SIG-M5 treated with dmso at 0.1 percent for 504 hours (cell line): ENCODE measurements at regions not wholly inside any gene's neighbourhood (a gene's known extent, or its start where the extent isn't known, plus 50 kb on each side); places are given as distances from the start of the nearest gene placed in this dataset.

Experiments
- DNase-seq: peaks from one replicate; lab custom pipeline; 2025; ENCODE audit not compliant: unreplicated experiment; lab: John Stamatoyannopoulos, UW

DNA sequence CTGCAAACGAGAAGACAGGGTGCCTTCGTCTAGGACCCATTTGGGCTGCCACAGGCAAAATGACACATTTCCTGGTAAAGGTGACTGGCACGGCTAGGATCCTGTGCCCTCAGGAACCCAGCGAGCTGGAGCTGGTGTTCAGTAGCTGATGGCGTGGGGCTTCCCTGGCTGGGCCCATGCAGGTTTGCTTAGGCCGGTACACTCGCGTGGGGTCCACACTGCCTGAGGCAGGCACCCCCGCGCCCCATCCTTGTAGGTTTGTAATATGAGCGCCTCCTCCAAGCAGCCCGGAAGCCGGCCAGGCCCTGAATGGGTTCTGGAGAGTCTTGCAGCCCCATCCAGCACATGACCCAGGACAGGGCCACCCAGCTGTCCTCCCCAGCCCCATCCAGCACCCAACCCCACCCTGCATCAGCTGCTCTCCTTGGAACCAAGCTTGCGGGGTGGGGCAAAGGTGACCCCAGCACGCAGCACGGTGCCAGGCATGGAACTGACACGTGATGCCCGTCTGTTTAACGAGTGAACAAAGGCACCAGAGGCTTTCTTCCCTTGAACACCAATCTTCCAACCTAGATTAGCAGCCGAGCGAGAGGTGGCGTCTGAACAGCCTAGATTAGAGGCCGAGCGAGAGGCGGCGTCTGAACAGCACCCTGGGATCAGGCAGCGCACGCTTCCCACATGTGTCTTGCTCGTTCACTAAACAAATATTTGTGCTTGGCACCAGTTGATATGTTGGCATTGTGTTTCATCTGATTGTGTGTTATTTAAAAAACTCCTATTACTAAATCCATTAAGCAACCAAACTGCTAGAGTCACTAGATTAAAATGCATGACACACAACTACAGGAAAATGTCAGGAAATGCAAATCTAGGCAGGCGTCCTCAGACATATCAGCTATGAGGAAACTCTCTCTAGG is 112.1 kb downstream of the DLL1 start:
- peak; percentile 9 for DNase-seq

DNA sequence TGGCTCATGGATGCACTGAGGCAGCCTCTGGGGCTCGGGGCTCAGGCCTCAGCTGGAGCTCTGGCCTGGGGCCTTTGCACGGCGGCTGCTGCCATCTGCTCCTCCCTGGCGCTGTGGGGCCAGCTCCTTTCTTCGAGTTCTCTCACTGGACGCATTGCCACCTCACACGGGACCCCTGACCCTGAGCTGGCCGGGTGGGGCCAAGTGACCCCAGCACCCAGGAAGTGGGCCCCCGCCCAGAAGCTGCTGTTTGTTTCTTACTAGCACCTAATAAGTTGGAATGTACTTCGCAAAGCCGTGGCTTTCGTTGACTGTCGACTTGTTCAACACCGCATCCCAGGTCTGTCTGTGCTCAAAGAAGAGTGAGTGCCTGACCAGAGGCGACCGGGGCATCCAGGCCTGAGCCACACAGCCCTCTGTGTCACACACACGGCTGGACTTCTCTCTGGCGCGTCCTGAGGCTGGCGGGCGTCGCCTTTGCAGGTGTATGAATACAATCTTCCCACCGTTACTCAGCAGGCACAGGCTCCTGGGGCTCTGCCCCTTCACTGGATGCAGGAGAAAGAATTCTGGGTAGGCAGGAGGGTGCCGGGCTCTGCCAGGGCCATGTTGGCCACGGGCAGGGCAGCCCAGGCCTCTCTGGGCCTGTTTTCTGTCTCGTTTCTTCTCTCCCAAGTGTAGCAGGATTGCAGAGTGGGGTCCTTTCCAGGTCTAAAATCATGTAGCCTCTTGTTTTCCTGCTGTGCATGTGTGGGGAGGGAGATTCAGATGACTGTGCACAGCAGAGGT is 112.9 kb downstream of the DLL1 start:
- DNase-seq, result no peak

DNA sequence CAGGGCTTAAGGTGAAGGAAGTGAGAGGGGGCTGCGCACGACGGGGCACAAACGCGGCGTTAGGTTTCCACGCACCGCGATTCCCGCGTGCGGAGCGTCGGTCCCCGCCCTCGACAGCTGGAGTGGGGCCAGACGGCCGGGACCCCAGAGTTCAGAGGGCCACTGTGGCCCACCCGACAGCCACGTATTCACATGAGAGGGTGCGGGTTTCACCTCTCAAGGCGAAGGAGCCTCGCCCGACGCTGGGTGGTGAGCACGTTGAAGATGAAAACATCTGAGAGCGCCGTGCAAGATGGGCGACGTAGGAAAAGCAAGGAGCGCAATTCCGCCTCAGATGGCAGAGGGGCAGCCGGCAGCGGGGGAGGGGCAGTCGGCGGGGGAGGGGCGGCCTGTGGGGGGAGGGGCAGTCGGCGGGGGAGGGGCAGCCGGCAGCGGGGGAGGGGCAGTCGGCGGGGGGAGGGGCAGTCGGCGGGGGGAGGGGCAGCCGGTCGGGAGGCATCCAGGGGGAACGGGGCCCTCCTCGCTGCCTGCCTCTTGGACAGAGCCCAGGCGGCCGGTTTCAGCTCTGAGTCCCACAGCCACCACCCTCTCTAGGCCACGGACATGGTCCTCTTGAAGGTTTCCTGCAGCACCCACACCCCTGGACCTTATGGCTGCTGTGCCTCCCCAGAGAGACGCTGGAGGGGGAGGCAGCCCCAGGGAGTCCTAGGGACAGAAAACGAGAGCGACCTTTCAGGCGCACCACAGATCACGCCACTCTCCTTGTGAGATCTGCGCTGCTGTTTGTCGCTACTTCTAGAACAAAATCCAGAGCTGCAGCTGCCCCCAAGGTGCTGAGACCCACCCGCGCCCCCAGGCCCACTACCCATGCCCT is 113.7 kb downstream of the DLL1 start:
- no peak for DNase-seq

DNA sequence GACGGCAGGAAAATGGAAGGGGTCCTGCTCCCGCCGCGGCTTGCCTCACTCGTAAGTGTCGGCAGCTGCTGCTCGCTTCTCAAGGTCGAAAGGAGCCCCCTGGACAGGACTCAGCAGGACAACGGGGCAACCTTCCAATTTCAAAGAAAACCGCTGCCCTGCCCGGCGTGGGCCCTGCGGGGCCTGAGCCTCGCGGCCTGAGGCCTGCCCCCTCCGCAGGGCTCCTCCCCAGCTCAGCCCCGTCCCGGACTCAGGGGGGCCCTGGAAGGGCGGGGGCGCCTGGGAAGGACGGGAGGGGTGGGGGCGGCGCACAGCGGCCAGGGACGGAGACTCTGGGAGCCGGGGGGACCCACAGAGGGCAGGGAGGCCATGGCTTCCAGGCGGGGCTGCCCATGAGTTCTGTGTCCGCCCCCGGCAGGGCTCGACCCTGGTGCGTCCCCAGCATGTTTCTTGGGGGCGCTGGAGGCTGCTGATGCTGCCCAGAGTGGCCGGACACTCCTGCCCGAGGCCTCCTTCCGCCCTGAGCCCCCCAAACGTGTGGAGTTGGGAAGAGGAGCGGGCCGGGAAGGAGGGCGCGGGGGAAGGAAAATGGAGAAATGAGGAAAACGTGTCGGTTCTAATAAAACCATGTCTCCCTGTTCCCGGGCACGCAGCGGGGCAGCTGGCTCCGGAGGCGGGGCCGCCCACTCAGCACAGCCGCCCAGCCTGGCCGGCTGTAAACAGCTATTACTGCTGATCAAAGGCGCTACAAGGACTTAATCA is 114.6 kb downstream of the DLL1 start:
- no peak for DNase-seq

DNA sequence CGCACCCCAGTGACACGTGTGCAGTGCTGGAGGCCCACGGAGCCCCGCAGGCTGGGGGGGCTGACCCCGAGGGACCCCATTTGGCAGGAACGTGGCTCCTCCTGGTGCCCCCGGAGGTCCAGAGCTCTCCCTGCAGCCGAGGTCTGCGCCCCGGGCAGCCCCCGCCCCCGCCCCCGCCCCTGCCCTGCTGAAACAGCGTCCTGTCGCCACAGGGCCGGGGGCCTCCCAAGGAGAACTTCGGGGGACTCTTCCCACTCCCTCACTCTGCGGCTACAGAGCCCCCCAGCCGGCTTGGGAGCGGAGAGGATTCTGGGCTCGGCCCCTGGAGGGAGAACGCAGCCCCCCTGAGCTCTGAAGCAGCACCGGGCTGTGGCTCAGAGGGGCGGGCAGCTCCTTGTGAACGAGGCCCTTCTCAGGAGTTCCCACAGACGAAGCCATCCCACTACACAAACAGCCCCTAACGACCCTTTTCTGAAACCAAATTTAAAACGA is 115.2 kb downstream of the DLL1 start:
- no peak for DNase-seq

DNA sequence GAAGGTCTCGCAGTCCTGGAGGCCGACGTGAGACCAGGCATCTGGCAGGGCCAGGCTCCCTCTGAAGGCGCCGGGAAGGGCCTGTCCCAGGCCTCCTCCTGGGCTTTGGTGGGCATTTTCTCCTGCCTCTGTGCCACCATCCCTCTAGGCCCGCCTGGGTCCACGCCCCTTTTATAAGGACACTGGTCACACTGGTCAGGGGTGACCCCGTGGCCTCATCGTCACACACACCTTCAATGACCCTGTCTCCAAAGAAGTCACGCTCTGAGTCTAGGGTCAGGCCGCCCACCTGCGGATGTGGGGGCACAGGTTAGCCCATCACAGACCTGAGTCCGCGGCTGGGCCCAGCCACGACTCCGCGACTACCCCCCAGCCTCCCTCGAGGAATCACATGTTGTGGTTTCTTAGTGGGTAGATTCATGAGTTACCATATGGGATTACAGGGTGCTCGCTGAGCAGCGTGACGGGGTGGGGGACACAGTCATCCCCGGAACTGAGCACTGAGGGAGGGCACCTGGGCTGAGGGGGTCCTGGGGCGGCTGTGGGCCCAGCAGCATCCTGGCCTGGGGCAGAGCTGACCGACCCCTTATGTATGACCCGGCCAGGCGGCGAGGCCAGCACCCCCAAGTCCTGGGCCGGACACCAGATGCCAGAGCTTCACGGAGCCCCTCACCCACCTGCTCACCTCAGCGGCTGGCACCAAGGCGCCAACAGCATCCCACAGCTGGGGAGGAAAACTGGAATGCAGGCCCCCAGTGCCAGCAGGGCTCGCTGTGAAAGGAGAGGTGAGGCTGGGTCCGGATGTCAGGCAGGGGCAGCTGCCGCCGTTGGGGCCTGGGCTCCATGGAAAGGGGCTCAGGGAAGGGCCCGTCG is 115.9 kb downstream of the DLL1 start:
- DNase-seq, result no peak

DNA sequence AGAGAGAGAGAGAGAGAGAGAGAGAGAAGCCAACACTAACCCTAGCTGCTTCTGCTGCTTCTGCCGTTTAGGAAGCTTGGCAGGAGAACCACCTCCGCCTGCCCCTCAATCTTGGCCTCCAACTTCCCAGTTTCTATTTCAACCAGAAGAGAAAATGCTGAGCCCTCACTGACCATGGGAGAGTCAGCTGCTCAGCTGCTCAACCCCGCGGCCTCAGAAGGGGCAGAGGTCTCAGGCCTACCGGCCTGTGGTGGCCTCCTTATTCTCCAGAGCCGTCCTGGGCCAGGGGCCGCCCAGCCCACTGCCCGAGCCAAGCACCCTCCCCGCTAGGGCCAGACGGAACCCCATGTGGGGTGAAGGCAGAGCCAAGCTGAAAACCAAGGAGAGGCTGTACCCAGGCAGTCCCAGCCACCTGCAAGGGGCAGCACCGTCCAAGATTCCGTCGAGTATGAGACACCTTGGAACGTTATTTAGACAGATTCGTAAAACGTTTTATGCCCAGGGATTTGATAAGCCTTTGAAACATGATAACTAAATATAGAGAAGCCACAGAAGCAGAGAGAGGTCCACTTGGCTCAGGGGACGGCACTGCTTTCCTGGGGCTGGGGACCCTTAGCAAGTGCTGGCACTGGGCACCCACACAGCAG is 116.6 kb downstream of the DLL1 start:
- no peak for DNase-seq

DNA sequence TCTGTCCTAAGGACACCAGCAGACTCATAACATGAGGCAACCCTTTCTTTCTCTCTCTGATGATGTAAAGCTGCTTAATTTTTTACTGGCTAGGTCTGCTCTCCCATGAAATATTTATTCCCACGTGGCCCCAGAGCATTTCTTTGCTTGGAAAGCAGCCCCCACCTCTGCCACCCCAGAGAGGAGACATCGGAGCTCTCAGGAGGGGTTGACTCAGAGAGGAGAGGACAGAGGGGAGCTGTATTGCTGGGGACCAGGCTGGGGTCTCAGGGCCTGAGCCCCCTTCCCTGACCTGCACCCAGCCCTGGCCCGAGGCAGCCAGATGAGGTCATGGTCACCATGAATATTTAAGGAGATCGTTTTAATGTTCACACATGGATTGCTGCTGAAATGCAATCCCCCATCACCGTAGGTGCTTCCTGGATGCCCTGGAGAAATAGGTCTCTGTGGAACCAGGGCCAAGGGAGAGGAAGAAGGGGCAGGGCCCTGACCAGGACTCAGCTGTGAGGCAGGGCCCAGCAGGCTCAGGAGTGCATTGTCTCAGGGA is 117.5 kb downstream of the DLL1 start:
- no peak for DNase-seq

DNA sequence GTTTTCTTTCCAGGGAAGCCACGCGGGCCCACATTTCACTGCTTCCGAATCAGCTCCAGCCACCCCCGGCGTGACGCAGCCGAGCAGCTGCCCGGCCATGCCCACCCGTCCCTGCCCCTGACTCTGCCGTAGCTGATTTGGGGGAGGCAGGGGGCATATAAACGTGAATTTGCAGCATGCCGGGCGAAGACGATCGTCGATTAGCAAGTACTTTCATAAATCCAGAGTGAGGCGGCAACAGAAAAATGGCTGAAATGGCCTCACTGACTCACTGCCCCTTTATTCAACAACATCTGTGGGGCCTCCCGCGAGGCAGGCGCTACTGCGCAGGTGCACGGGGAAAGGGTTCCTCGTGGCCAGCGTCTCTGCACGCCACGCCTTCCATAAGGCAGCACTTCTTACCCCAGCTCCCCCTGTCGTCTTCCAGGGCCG is 118.0 kb downstream of the DLL1 start:
- no peak for DNase-seq

DNA sequence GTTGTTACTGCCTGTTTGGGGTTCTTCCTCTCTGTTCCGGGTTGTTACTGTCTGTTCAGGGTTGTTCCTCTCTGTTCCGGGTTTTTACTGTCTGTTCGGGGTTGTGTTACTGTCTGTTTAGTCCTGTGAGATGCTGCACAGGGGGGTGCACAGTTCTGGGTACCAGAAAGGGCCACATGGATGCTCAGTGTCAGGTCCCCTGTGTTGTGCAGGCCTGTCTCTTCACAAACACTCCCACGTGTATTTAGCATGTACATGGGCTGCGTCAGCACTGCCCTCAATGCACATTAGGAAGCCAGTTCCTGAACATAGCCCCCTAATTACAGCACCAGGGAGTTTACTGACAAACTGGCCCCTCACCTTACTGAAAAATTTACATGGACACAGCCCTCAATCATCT is 118.5 kb downstream of the DLL1 start:
- no peak for DNase-seq

DNA sequence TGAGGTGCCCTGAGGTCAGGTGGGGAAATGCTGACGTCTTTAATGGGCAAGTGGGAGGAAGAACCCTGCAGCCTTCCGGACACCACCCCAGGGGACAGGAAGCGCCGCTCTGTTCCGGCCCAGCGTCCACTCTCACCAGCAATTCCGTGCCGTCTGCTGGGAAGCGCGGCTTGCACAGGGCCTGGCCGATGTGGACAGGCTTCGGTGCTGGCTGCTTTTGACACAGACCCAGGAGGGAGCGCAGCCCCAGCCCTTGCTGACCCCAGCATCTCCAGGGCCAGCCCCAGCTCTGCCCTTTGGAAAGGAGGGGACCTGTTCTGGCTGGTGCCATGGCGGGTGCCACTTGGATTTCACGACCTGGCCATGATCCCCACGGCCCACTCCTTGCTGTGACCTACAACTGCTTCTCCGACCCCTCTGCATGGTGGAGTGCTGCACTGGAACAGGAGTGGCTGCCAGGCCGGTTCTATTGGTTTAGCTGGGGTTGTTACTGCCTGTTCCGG is 123.2 kb downstream of the DLL1 start:
- no peak for DNase-seq

DNA sequence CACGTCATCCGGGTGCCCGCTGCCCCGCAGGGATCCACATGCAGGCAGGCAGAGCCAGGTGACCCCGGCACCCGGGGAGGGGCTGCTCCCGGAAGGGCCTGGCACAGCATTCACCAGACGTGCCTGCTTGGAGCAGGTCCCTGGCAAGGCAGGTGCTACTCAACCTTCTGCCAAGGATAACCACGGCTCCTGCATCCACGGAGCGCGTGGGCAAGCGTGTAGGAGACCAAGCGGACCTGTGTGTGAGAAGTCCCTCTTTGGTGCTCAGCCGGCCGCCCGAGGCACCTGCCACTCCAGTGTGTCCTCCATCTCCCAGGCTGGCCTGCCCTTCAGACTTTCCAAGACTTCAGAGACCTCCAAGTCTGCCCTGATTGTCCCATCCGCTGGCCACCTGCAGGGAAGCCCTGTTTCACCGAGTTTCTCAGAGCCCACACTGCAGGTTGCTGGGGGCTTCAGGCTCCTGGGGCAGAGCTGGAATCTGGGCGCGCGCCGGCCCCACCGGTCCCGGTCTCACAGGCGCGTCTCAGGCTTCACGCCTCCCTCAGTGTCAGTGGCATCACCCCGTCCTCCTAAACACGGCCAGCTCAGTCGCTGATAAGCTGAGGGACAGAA is 124.3 kb downstream of the DLL1 start:
- no peak for DNase-seq

DNA sequence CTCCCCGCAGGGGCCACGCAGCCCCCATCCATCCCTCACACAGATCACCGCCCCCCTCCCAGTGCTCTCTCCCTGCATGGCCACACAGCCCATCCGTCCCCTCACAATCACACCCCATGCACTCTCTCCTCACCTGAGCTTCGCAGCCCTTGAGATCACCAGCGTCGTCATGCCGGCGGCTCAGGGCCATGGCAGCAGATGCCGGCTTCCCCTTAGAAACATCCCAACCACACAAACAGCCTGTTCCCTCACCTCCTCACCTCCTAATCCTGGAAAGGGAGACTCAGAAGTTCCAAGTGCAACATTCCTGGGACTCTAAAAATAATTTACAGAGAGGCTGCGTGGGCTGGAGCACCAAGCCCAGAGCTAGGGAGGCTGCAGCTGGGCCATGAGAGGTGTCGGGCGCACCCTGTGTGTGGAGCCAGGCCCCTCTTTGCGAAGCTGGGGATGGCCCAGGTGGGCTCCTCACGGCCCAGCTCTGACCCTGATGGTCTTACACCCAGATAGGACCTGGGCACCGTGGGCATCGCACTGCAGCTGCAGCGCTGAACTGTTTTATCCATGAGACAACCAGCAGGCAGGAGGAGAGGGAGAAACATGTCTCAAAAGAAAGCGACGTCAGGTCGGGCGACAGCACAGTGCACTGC is 125.3 kb downstream of the DLL1 start:
- DNase-seq, result no peak

DNA sequence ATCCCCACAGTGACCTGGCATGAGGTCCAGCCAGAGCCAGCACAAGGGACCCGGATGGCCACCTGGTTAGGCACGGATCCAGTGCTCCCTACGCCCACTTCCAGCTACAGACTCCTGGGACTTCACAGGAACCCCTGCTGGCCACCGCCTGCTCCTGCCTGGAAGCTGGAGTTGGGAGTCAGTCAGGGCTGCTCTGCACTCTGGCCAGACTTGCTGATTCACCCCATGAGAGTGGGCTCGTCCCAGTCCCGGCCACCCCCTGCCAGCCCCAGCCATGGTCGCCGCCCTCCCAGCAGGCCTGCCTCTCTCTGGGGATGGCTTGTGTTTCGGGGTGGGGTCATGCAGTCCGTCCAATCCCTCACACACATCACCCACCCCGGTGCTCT is 125.8 kb downstream of the DLL1 start:
- no peak for DNase-seq

DNA sequence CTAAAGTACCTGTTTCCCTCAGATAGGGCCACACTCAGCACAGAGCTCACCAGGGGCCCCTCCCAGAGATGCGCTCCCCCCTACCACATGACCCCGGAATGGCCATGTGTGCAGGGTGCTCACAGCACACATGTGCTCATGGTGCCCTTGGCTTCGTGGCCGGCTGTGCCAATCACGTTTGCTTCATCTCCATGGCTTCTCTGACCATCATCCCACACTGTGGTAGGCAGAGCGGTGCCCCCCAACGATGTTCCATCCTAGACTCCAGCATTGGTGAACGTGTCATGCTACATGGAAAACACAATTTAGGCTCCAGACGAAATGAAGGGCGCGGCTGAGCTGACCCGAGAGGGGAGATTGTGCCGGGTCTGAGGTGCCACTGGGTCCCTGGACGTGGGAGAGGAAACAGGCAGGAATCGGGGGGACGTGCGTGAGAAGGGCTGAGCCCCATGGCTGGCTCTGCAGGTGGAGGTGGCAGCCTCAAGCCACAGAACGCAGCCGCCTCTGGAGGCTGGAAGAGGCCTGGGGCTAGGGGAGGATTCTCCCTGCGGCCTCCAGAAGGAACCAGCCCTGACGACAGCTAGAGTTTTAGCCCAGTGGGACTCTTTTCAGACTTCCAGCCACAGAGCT is 126.5 kb downstream of the DLL1 start:
- no peak for DNase-seq

DNA sequence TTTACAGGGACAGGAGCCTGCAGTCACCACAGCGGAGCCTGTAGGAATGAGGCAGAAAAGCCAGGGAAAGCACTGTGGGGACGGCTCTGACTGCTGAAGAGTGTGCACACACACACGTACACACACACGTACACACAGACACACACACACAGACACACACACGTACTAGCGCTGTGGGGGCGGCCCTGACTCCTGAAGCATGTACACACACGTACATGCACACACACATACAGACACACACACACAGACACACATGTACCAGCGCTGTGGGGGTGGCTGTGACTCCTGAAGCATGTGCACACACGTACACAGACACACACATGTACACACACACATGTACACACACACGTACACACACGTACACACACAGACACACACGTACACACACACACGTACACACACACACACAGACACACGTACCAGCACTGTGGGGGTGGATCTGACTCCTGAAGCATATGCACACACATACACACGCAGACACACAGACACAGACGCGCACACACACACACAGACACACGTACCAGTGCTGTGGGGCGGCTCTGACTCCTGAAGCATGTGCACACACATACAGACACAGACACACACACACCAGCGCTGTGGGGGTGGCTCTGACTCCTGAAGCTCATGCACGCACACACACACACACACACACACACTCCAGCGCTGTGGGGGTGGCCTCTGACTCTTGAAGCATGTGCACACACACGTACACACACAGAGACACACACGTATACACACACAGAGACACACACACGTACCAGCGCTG is 127.3 kb downstream of the DLL1 start:
- DNase-seq, result no peak
